Breast epithelium (tissue), 3 donors: ENCODE measurements at regions not wholly inside any gene's neighbourhood (a gene's known extent, or its start where the extent isn't known, plus 50 kb on each side); places are given as distances from the start of the nearest gene placed in this dataset.

ENCODE experiments used
- CTCF ChIP-seq, 3 donors: fragments of 450-650 bp; IDR thresholded peaks; one replicate each; pipeline ENCODE4 v1.5.1; 2016 to 2017; ENCODE audit warnings: antibody characterized with exemption in 3 of 3, mild to moderate bottlenecking in 3 of 3, moderate library complexity in 3 of 3
- POLR2AphosphoS5 ChIP-seq, 3 donors: sonication (generic); formaldehyde crosslinking; IDR thresholded peaks; one replicate each; pipeline ENCODE4 v1.6.1; 2017; ENCODE audit warnings: antibody characterized with exemption in 3 of 3

GRCh38 chr2:238640486-238640885, 207.4 kb upstream of the TWIST2 start:
- TF ChIP-seq POLR2AphosphoS5 (IDR thresholded peaks at IDR 0.05): no peak
- no peak for TF ChIP-seq CTCF (IDR thresholded peaks at IDR 0.05)
